ENCODE measurements at regions not wholly inside any gene's neighbourhood (a gene's known extent, or its start where the extent isn't known, plus 50 kb on each side); places are given as distances from the start of the nearest gene placed in this dataset.
"Not testable (repeated sequence)": the region's sequence is repeated elsewhere in the genome, so short reads cannot be mapped to it uniquely, and the experiment has no call there.

DNA sequence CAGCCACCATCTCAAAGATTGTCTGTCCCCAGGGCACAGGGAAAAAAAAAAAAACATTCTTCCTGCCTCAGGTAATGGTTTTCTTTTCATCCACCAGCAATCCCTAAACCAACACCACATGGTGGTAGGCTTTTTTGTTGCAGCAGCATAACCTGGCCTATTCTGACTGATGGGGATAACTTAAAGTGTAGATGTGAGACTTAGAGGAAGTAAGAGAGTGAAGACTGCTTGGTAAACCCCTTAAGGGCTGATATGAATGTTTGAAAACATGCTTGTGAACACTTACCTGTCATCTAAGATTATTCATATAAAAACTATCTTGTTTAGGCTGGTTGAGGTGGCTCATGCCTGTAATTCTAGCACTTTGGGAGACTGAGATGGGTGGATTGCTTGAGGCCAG, 130.2 kb upstream of the RAP1B start:
- peaks cover 0 to 4% (median 0%) of the 10 kb centered on the region in 5 donors for H3K9me3 ChIP-seq (ENCODE audit: control insufficient read depth in 5 of 5, low read length in 5 of 5)
- no peak overlapping the region for H3K27ac ChIP-seq (ENCODE audit: low read depth, low read length)
- H3K4me3 ChIP-seq (ENCODE audit: low read depth in 1 of 5, low read length in 5 of 5) = no peak overlapping the region

GRCh38 chr12:68481181-68481941, 129.3 kb upstream of the RAP1B start:
- Histone ChIP-seq H3K36me3 (ENCODE audit: control insufficient read depth in 5 of 5, insufficient read depth in 5 of 5, low read length in 5 of 5) (no peaks in the 10 kb centered on the region), H3K4me3 (ENCODE audit: low read depth in 1 of 5, low read length in 5 of 5) (no peak overlapping the region), H3K9ac (ENCODE audit: low read length in 5 of 5) (no peak overlapping the region), H3K4me1 (ENCODE audit: control insufficient read depth in 5 of 5, insufficient read depth in 5 of 5, low read length in 5 of 5) (peaks cover 2 to 9% (median 6%) of the 10 kb centered on the region in 5 donors), H3K27me3 (ENCODE audit: control insufficient read depth in 5 of 5, insufficient read depth in 4 of 5, low read length in 5 of 5) (no peaks in the 10 kb centered on the region), H3K27ac (ENCODE audit: low read depth, low read length) (no peak overlapping the region), H3K9me3 (ENCODE audit: control insufficient read depth in 5 of 5, low read length in 5 of 5) (peaks cover 0 to 4% (median 0%) of the 10 kb centered on the region in 5 donors)

More for the DNA sequence above, 130.2 kb upstream of the RAP1B start:
- Histone ChIP-seq H3K27me3 (ENCODE audit: control insufficient read depth in 5 of 5, insufficient read depth in 4 of 5, low read length in 5 of 5) (no peaks in the 10 kb centered on the region), H3K4me1 (ENCODE audit: control insufficient read depth in 5 of 5, insufficient read depth in 5 of 5, low read length in 5 of 5) (peaks cover 2 to 9% (median 6%) of the 10 kb centered on the region in 5 donors), H3K36me3 (ENCODE audit: control insufficient read depth in 5 of 5, insufficient read depth in 5 of 5, low read length in 5 of 5) (no peaks in the 10 kb centered on the region), H3K9ac (ENCODE audit: low read length in 5 of 5) (no peak overlapping the region)

- Histone ChIP-seq H3K4me1 (ENCODE audit: control insufficient read depth in 5 of 5, insufficient read depth in 5 of 5, low read length in 5 of 5) (peaks cover 2 to 9% (median 6%) of the 10 kb centered on the region in 5 donors), H3K4me3 (ENCODE audit: low read depth in 1 of 5, low read length in 5 of 5) (no peak overlapping the region), H3K9ac (ENCODE audit: low read length in 5 of 5) (no peak overlapping the region), H3K9me3 (ENCODE audit: control insufficient read depth in 5 of 5, low read length in 5 of 5) (peaks cover 0 to 4% (median 0%) of the 10 kb centered on the region in 5 donors), H3K27me3 (ENCODE audit: control insufficient read depth in 5 of 5, insufficient read depth in 4 of 5, low read length in 5 of 5) (no peaks in the 10 kb centered on the region), H3K27ac (ENCODE audit: low read depth, low read length) (no peak overlapping the region), H3K36me3 (ENCODE audit: control insufficient read depth in 5 of 5, insufficient read depth in 5 of 5, low read length in 5 of 5) (no peaks in the 10 kb centered on the region)
These were observed 128.7 kb upstream of the RAP1B start for GRCh38 chr12:68482014-68482413.

DNA sequence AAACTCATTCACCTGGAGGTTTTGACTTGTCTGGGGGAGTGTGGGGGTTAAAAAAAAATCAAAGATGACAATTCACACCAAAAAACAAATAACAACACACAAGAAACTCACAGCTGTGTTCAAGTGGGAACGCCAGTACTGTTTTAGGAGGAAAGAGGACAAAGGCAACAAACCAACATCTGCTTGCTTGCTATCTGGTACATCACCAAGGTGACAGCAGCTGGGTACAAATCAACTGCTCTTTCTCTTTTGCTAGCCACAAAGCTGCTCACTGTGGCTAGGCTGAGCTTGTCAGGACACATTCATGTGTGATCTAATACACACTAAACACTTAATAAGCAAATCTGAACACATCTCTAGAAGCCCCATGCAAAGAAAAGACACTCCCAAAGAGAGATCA, 128.0 kb upstream of the RAP1B start:
- Histone ChIP-seq H3K36me3 (ENCODE audit: control insufficient read depth in 5 of 5, insufficient read depth in 5 of 5, low read length in 5 of 5) (no peaks in the 10 kb centered on the region), H3K9ac (ENCODE audit: low read length in 5 of 5) (no peak overlapping the region), H3K27me3 (ENCODE audit: control insufficient read depth in 5 of 5, insufficient read depth in 4 of 5, low read length in 5 of 5) (peaks cover 0 to 2% (median 0%) of the 10 kb centered on the region in 5 donors), H3K4me1 (ENCODE audit: control insufficient read depth in 5 of 5, insufficient read depth in 5 of 5, low read length in 5 of 5) (peaks cover 2 to 9% (median 6%) of the 10 kb centered on the region in 5 donors), H3K9me3 (ENCODE audit: control insufficient read depth in 5 of 5, low read length in 5 of 5) (peaks cover 0 to 4% (median 0%) of the 10 kb centered on the region in 5 donors), H3K27ac (ENCODE audit: low read depth, low read length) (no peak overlapping the region), H3K4me3 (ENCODE audit: low read depth in 1 of 5, low read length in 5 of 5) (no peak overlapping the region)

DNA sequence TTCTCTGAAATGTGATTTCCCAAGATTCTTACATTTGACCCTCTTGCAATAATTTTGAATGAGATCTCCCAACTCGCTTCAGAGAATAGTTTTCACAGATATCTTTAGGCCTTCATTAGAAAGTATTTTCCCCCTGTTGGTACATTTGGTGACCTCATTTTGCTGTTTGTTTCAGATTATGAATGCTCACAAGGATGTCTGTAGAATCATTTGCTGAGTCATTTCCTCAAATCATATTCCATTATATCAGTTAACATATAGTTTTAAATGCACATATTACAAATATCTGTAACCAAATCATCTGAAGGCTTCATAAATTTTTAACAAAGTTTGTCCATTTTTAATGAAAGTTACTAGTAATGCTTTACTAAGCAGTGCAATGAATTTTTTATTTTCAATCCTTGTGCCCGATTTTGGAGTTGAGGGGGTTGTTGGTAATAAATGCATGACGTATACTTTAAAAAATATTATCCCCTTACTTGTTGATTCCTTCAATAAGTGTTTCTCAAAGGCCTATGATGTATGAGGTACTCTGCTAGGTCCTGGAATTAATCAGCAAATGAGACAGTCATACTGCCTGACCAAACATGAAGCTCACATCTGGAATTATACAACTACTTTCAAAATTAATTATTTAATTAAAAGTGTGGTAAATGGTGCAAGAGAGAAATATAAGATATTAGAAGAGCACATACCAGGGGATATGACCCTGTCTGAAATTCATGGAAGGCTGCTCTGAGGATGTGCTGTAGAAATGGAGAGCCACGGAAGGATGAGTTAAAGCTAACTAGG, 126.9 kb upstream of the RAP1B start:
- peaks cover 0 to 4% (median 0%) of the 10 kb centered on the region in 5 donors for H3K9me3 ChIP-seq (ENCODE audit: control insufficient read depth in 5 of 5, low read length in 5 of 5)
- H3K36me3 ChIP-seq (ENCODE audit: control insufficient read depth in 5 of 5, insufficient read depth in 5 of 5, low read length in 5 of 5) = no peaks in the 10 kb centered on the region
- H3K9ac ChIP-seq (ENCODE audit: low read length in 5 of 5) = no peak overlapping the region
- peaks cover 2 to 9% (median 6%) of the 10 kb centered on the region in 5 donors for H3K4me1 ChIP-seq (ENCODE audit: control insufficient read depth in 5 of 5, insufficient read depth in 5 of 5, low read length in 5 of 5)
- no peak overlapping the region for H3K27ac ChIP-seq (ENCODE audit: low read depth, low read length)
- peaks cover 0 to 2% (median 0%) of the 10 kb centered on the region in 5 donors for H3K27me3 ChIP-seq (ENCODE audit: control insufficient read depth in 5 of 5, insufficient read depth in 4 of 5, low read length in 5 of 5)
- H3K4me3 ChIP-seq (ENCODE audit: low read depth in 1 of 5, low read length in 5 of 5) = no peak overlapping the region

DNA sequence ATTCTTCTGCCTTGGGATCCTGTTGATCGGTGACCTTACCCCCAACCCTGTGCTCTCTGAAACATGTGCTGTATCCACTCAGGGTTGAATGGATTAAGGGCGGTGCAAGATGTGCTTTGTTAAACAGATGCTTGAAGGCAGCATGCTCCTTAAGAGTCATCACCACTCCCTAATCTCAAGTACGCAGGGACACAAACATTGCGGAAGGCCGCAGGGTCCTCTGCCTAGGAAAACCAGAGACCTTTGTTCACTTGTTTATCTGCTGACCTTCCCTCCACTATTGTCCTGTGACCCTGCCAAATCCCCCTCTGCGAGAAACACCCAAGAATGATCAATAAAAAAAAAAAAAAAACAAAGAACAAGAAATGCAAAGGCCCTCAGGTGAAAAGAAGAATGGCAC, 126.1 kb upstream of the RAP1B start:
- H3K4me1 ChIP-seq (ENCODE audit: control insufficient read depth in 5 of 5, insufficient read depth in 5 of 5, low read length in 5 of 5); H3K9ac ChIP-seq (ENCODE audit: low read length in 5 of 5); H3K9me3 ChIP-seq (ENCODE audit: control insufficient read depth in 5 of 5, low read length in 5 of 5); H3K27me3 ChIP-seq (ENCODE audit: control insufficient read depth in 5 of 5, insufficient read depth in 4 of 5, low read length in 5 of 5); H3K36me3 ChIP-seq (ENCODE audit: control insufficient read depth in 5 of 5, insufficient read depth in 5 of 5, low read length in 5 of 5); H3K27ac ChIP-seq (ENCODE audit: low read depth, low read length); H3K4me3 ChIP-seq (ENCODE audit: low read depth in 1 of 5, low read length in 5 of 5): not testable (repeated sequence)

DNA sequence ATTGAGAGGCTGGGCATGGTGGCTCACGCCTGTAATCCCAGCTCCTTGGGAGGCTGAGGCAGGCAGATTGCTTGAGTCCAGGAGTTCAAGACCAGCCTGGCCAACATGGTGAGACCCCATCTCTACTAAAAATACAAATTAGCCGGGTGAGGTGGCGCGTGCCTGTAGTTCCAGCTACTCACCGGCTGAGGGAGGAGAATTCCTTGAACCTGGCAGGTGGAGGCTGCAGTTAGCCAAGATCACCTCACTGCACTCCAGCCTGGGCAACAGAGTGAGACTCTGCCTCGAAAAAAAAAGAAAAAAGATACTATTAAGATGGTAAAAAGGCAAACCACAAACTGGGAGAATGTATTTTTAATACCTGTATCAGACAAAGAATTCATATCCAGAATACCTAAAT, 124.2 kb upstream of the RAP1B start:
- H3K27me3 ChIP-seq (ENCODE audit: control insufficient read depth in 5 of 5, insufficient read depth in 4 of 5, low read length in 5 of 5); H3K27ac ChIP-seq (ENCODE audit: low read depth, low read length); H3K4me1 ChIP-seq (ENCODE audit: control insufficient read depth in 5 of 5, insufficient read depth in 5 of 5, low read length in 5 of 5); H3K4me3 ChIP-seq (ENCODE audit: low read depth in 1 of 5, low read length in 5 of 5); H3K9ac ChIP-seq (ENCODE audit: low read length in 5 of 5); H3K36me3 ChIP-seq (ENCODE audit: control insufficient read depth in 5 of 5, insufficient read depth in 5 of 5, low read length in 5 of 5); H3K9me3 ChIP-seq (ENCODE audit: control insufficient read depth in 5 of 5, low read length in 5 of 5): not testable (repeated sequence)

DNA sequence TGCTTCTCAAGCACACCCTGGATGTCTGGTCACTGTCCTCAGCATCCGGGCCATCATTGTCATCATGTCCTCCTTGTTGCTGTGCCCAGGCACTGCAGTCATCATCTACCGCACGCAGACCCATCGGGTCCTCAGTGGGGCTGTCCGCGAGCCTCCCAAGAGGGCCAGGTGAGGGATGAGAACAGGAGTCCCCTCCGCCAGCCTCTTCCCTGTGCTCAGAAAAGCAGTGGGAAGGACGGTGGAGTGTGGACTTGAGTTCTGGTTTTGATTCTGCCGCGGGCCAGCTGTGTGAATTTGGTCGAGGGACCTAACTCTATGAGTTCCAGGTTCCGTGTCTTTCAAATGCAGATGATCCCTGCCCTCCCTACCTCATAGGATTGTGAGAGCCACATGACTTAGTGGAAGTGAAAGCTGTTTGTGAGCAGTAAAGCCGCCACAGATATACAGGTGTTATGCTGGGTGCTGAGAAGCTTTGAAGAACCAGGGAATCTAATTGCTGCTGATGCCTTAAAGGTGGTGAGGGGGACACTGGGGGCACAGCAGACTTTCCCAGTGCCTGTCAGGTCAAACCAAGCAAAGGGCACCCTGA, 122.9 kb upstream of the RAP1B start:
- Histone ChIP-seq H3K4me1 (ENCODE audit: control insufficient read depth in 5 of 5, insufficient read depth in 5 of 5, low read length in 5 of 5) (peaks cover 0 to 3% (median 1%) of the 10 kb centered on the region in 5 donors), H3K9me3 (ENCODE audit: control insufficient read depth in 5 of 5, low read length in 5 of 5) (peaks cover 0 to 2% (median 0%) of the 10 kb centered on the region in 5 donors), H3K27ac (ENCODE audit: low read depth, low read length) (no peak overlapping the region), H3K36me3 (ENCODE audit: control insufficient read depth in 5 of 5, insufficient read depth in 5 of 5, low read length in 5 of 5) (no peaks in the 10 kb centered on the region), H3K27me3 (ENCODE audit: control insufficient read depth in 5 of 5, insufficient read depth in 4 of 5, low read length in 5 of 5) (peaks cover 0 to 2% (median 0%) of the 10 kb centered on the region in 5 donors), H3K9ac (ENCODE audit: low read length in 5 of 5) (no peak overlapping the region), H3K4me3 (ENCODE audit: low read depth in 1 of 5, low read length in 5 of 5) (no peak overlapping the region)

DNA sequence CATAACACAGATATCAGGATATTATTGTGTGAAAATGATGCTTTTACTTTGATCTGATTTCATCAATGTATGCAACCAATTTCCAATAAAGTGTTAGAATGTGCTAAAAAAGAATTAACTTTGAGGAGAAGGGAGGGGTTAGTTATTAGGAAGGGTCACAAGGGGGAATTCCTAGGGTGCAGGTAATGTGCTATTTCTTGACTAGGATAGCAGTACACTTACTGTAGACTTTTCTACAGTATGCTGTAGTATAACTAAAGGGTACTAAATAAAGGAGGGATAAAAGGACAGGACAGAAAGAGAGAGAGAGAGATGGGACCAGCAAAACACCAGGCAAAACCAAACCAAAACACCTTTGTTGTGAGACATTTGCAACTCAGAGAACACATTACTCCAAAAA, 121.4 kb upstream of the RAP1B start:
- Histone ChIP-seq H3K27me3 (ENCODE audit: control insufficient read depth in 5 of 5, insufficient read depth in 4 of 5, low read length in 5 of 5) (peaks cover 0 to 2% (median 0%) of the 10 kb centered on the region in 5 donors), H3K4me1 (ENCODE audit: control insufficient read depth in 5 of 5, insufficient read depth in 5 of 5, low read length in 5 of 5) (no peaks in the 10 kb centered on the region), H3K4me3 (ENCODE audit: low read depth in 1 of 5, low read length in 5 of 5) (no peak overlapping the region), H3K9ac (ENCODE audit: low read length in 5 of 5) (no peak overlapping the region), H3K27ac (ENCODE audit: low read depth, low read length) (no peak overlapping the region), H3K9me3 (ENCODE audit: control insufficient read depth in 5 of 5, low read length in 5 of 5) (peaks cover 0 to 2% (median 0%) of the 10 kb centered on the region in 5 donors), H3K36me3 (ENCODE audit: control insufficient read depth in 5 of 5, insufficient read depth in 5 of 5, low read length in 5 of 5) (no peaks in the 10 kb centered on the region)

DNA sequence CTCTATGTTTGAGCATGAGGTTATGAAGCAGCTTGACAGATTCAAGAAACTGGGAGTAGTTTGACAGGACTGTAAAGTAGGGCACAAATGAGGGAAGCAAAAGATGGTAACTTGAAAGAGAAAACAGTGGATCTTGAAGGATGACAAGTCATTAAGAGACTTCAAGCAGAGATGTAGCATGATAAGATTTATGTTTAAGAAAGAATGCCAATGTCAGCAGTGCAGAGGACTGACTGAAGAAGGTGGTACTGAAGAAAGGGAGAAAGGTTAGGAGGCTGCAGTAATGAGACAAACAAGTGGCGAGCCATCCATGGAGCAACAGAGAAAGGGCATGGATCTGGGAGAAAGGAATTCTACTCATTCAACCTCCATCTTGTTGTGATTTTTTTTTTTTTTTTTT, 120.2 kb upstream of the RAP1B start:
- no peaks in the 10 kb centered on the region for H3K4me1 ChIP-seq (ENCODE audit: control insufficient read depth in 5 of 5, insufficient read depth in 5 of 5, low read length in 5 of 5)
- peaks cover 0 to 2% (median 0%) of the 10 kb centered on the region in 5 donors for H3K27me3 ChIP-seq (ENCODE audit: control insufficient read depth in 5 of 5, insufficient read depth in 4 of 5, low read length in 5 of 5)
- no peak overlapping the region for H3K27ac ChIP-seq (ENCODE audit: low read depth, low read length)
- no peak overlapping the region for H3K4me3 ChIP-seq (ENCODE audit: low read depth in 1 of 5, low read length in 5 of 5)
- H3K36me3 ChIP-seq (ENCODE audit: control insufficient read depth in 5 of 5, insufficient read depth in 5 of 5, low read length in 5 of 5) = no peaks in the 10 kb centered on the region
- no peak overlapping the region for H3K9ac ChIP-seq (ENCODE audit: low read length in 5 of 5)
- peaks cover 0 to 2% (median 0%) of the 10 kb centered on the region in 5 donors for H3K9me3 ChIP-seq (ENCODE audit: control insufficient read depth in 5 of 5, low read length in 5 of 5)

All from subcutaneous abdominal adipose tissue (tissue), 5 donors.